ENCODE measurements at regions not wholly inside any gene's neighbourhood (a gene's known extent, or its start where the extent isn't known, plus 50 kb on each side); places are given as distances from the start of the nearest gene placed in this dataset.

- Mint-ChIP-seq H3K9me3 (no peaks in the 10 kb centered on the region), H3K27ac (no peak overlapping the region), H3K4me1 (ENCODE audit: low read depth in 2 of 2) (peaks cover 0 to 9% of the 10 kb centered on the region in 2 donors), H3K27me3 (no peaks in the 10 kb centered on the region), H3K36me3 (peaks cover 4% of the 10 kb centered on the region), H3K4me3 (no peak overlapping the region)
- peak; percentile 58 to 62 for ATAC-seq
- no peak for DNase-seq (ENCODE audit: low spot score)
Observed at GRCh38 chr7:112898432-112899290, 108.5 kb upstream of the TMEM168 start.

- Mint-ChIP-seq H3K27ac (no peak overlapping the region), H3K9me3 (no peaks in the 10 kb centered on the region), H3K4me3 (no peak overlapping the region), H3K4me1 (ENCODE audit: low read depth in 2 of 2) (peaks cover 0 to 6% of the 10 kb centered on the region in 2 donors), H3K36me3 (no peaks in the 10 kb centered on the region), H3K27me3 (no peaks in the 10 kb centered on the region)
- no peak for DNase-seq (ENCODE audit: low spot score)
- no peak for ATAC-seq
Observed at GRCh38 chr7:112897839-112898431, 107.7 kb upstream of the TMEM168 start.

- Mint-ChIP-seq H3K9me3 (no peaks in the 10 kb centered on the region), H3K4me3 (no peak overlapping the region), H3K36me3 (no peaks in the 10 kb centered on the region), H3K4me1 (ENCODE audit: low read depth in 2 of 2) (peaks cover 0 to 6% of the 10 kb centered on the region in 2 donors), H3K27me3 (no peaks in the 10 kb centered on the region), H3K27ac (no peak overlapping the region)
- DNase-seq (ENCODE audit: low spot score) (no peak), ATAC-seq (no peak)
Observed at GRCh38 chr7:112896026-112896601, 105.9 kb upstream of the TMEM168 start.

GRCh38 chr7:112892263-112892662 is 102.1 kb upstream of the TMEM168 start:
- Mint-ChIP-seq H3K9me3 (no peaks in the 10 kb centered on the region), H3K4me1 (ENCODE audit: low read depth in 2 of 2) (peaks cover 11% of the 10 kb centered on the region in 2 donors), H3K36me3 (no peaks in the 10 kb centered on the region), H3K27ac (no peak overlapping the region), H3K27me3 (no peaks in the 10 kb centered on the region), H3K4me3 (no peak overlapping the region)
- no peak for DNase-seq (ENCODE audit: low spot score)
- no peak for ATAC-seq

GRCh38 chr7:112891698-112892097 is 101.5 kb upstream of the TMEM168 start:
- Mint-ChIP-seq H3K9me3 (no peaks in the 10 kb centered on the region), H3K4me1 (ENCODE audit: low read depth in 2 of 2) (peaks cover 8 to 11% of the 10 kb centered on the region in 2 donors), H3K27me3 (no peaks in the 10 kb centered on the region), H3K36me3 (no peaks in the 10 kb centered on the region), H3K4me3 (no peak overlapping the region), H3K27ac (no peak overlapping the region)
- no peak for DNase-seq (ENCODE audit: low spot score)
- ATAC-seq: no peak

- Mint-ChIP-seq H3K4me3 (no peak overlapping the region), H3K4me1 (ENCODE audit: low read depth in 2 of 2) (peaks cover 7 to 11% of the 10 kb centered on the region in 2 donors)
- no peak for DNase-seq (ENCODE audit: low spot score)
Observed at GRCh38 chr7:112889834-112890438, 99.7 kb upstream of the TMEM168 start.

GRCh38 chr7:112889268-112889667 is 99.1 kb upstream of the TMEM168 start:
- H3K4me1 Mint-ChIP-seq (ENCODE audit: low read depth in 2 of 2): peaks cover 7 to 11% of the 10 kb centered on the region in 2 donors
- no peaks in the 10 kb centered on the region for H3K9me3 Mint-ChIP-seq
- ATAC-seq (no peak), DNase-seq (ENCODE audit: low spot score) (no peak)
- H3K27ac Mint-ChIP-seq: no peak overlapping the region
- no peak overlapping the region for H3K4me3 Mint-ChIP-seq
- no peaks in the 10 kb centered on the region for H3K27me3 Mint-ChIP-seq
- no peaks in the 10 kb centered on the region for H3K36me3 Mint-ChIP-seq

More at GRCh38 chr7:112889834-112890438, 99.7 kb upstream of the TMEM168 start:
- no peak overlapping the region for H3K27ac Mint-ChIP-seq
- H3K9me3 Mint-ChIP-seq: no peaks in the 10 kb centered on the region
- H3K27me3 Mint-ChIP-seq: no peaks in the 10 kb centered on the region
- ATAC-seq: no peak
- H3K36me3 Mint-ChIP-seq: no peaks in the 10 kb centered on the region

- Mint-ChIP-seq H3K4me1 (ENCODE audit: low read depth in 2 of 2) (peaks cover 7 to 11% of the 10 kb centered on the region in 2 donors), H3K9me3 (no peaks in the 10 kb centered on the region), H3K4me3 (no peak overlapping the region), H3K36me3 (no peaks in the 10 kb centered on the region), H3K27ac (no peak overlapping the region), H3K27me3 (no peaks in the 10 kb centered on the region)
- ATAC-seq (no peak), DNase-seq (ENCODE audit: low spot score) (no peak)
Observed at GRCh38 chr7:112888781-112889180, 98.6 kb upstream of the TMEM168 start.

GRCh38 chr7:112887976-112888375 is 97.8 kb upstream of the TMEM168 start:
- Mint-ChIP-seq H3K27ac (no peak overlapping the region), H3K4me3 (no peak overlapping the region), H3K4me1 (ENCODE audit: low read depth in 2 of 2) (peaks cover 10 to 15% of the 10 kb centered on the region in 2 donors), H3K9me3 (no peaks in the 10 kb centered on the region), H3K27me3 (no peaks in the 10 kb centered on the region), H3K36me3 (no peaks in the 10 kb centered on the region)
- no peak for DNase-seq (ENCODE audit: low spot score)
- ATAC-seq: no peak

GRCh38 chr7:112887337-112887736 is 97.1 kb upstream of the TMEM168 start:
- Mint-ChIP-seq H3K36me3 (no peaks in the 10 kb centered on the region), H3K27ac (no peak overlapping the region), H3K4me3 (no peak overlapping the region), H3K27me3 (no peaks in the 10 kb centered on the region), H3K4me1 (ENCODE audit: low read depth in 2 of 2) (peaks cover 10 to 17% of the 10 kb centered on the region in 2 donors), H3K9me3 (no peaks in the 10 kb centered on the region)
- no peak for ATAC-seq
- no peak for DNase-seq (ENCODE audit: low spot score)

GRCh38 chr7:112886208-112886607 is 96.0 kb upstream of the TMEM168 start:
- Mint-ChIP-seq H3K9me3 (no peaks in the 10 kb centered on the region), H3K4me3 (no peak overlapping the region), H3K36me3 (no peaks in the 10 kb centered on the region), H3K27ac (no peak overlapping the region), H3K4me1 (ENCODE audit: low read depth in 2 of 2) (peaks cover 10 to 17% of the 10 kb centered on the region in 2 donors), H3K27me3 (no peaks in the 10 kb centered on the region)
- no peak for DNase-seq (ENCODE audit: low spot score)
- no peak for ATAC-seq

GRCh38 chr7:112882991-112883390 is 92.8 kb upstream of the TMEM168 start:
- H3K9me3 Mint-ChIP-seq: no peaks in the 10 kb centered on the region
- H3K36me3 Mint-ChIP-seq: no peaks in the 10 kb centered on the region

GRCh38 chr7:112882511-112882910 is 92.3 kb upstream of the TMEM168 start:
- H3K27ac Mint-ChIP-seq: no peak overlapping the region
- no peaks in the 10 kb centered on the region for H3K36me3 Mint-ChIP-seq

More at GRCh38 chr7:112882991-112883390, 92.8 kb upstream of the TMEM168 start:
- Mint-ChIP-seq H3K27me3 (no peaks in the 10 kb centered on the region), H3K27ac (no peak overlapping the region), H3K4me1 (ENCODE audit: low read depth in 2 of 2) (peaks cover 6 to 18% of the 10 kb centered on the region in 2 donors), H3K4me3 (no peak overlapping the region)
- DNase-seq (ENCODE audit: low spot score) (no peak), ATAC-seq (no peak)

GRCh38 chr7:112882022-112882421 is 91.8 kb upstream of the TMEM168 start:
- no peak overlapping the region for H3K27ac Mint-ChIP-seq
- no peaks in the 10 kb centered on the region for H3K36me3 Mint-ChIP-seq
- no peak for ATAC-seq

More at GRCh38 chr7:112882511-112882910, 92.3 kb upstream of the TMEM168 start:
- Mint-ChIP-seq H3K4me3 (no peak overlapping the region), H3K9me3 (no peaks in the 10 kb centered on the region), H3K4me1 (ENCODE audit: low read depth in 2 of 2) (peaks cover 6 to 14% of the 10 kb centered on the region in 2 donors), H3K27me3 (no peaks in the 10 kb centered on the region)
- ATAC-seq (no peak), DNase-seq (ENCODE audit: low spot score) (no peak)

More at GRCh38 chr7:112882022-112882421, 91.8 kb upstream of the TMEM168 start:
- H3K4me3 Mint-ChIP-seq: no peak overlapping the region
- peaks cover 6 to 14% of the 10 kb centered on the region in 2 donors for H3K4me1 Mint-ChIP-seq (ENCODE audit: low read depth in 2 of 2)
- no peaks in the 10 kb centered on the region for H3K9me3 Mint-ChIP-seq
- no peaks in the 10 kb centered on the region for H3K27me3 Mint-ChIP-seq
- DNase-seq (ENCODE audit: low spot score): no peak
